ENCODE measurements at regions not wholly inside any gene's neighbourhood (a gene's known extent, or its start where the extent isn't known, plus 50 kb on each side); places are given as distances from the start of the nearest gene placed in this dataset.

DNA sequence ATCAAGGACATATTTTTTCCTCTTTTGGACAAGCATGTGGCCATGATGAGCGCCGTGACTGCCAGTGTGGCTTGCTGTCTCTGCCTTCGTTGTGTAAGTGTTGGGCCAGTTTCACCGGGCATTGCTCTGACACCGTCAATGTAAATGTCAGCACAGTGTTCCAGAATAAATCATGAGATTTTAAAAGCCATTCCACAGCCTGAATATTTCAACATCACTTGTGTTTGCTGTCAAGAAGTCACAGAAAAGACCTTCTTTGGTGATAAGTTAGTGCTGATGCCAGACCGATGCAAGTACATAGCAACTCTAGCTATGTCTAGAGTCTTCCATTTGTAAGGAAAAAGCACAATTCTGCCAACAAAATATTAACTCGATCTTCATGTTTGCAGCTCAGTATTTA lies 467.8 kb downstream of the TBC1D22A start (continued):
- TF ChIP-seq, protein P1, sequence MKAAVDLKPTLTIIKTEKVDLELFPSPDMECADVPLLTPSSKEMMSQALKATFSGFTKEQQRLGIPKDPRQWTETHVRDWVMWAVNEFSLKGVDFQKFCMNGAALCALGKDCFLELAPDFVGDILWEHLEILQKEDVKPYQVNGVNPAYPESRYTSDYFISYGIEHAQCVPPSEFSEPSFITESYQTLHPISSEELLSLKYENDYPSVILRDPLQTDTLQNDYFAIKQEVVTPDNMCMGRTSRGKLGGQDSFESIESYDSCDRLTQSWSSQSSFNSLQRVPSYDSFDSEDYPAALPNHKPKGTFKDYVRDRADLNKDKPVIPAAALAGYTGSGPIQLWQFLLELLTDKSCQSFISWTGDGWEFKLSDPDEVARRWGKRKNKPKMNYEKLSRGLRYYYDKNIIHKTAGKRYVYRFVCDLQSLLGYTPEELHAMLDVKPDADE (IDR thresholded peaks at IDR 0.05) = no peak

DNA sequence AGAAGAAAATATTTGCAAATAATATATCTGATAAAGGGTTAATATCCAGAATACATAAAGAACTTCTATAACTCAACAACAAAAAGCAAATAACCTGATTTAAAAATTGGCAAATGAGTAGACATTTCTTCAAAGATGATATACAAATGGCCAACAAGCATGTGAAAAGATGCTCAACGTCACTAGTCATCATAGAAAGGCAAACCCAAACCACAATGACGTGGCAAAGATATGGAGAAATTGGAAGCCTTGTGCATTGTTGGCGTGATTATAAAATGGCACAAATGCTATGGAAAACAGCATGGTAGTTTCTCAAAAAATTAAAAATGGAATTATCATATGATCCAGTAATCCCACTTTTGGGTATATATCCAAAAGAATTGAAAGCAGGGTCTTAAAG lies 466.3 kb downstream of the TBC1D22A start:
- Histone ChIP-seq H3K4me3 (no peak overlapping the region), H3K27me3 (ENCODE audit: insufficient read depth) (no peaks in the 10 kb centered on the region), H2AFZ (no peak overlapping the region), H3K4me1 (ENCODE audit: insufficient read depth) (no peaks in the 10 kb centered on the region), H3K27ac (ENCODE audit: low read depth) (no peak overlapping the region), H4K20me1 (replicated peaks; ENCODE audit: insufficient read depth) (no peaks in the 10 kb centered on the region), H3K36me3 (ENCODE audit: insufficient read depth) (no peaks in the 10 kb centered on the region), H3F3A (replicated peaks; ENCODE audit: low read depth) (no peaks in the 10 kb centered on the region), H3K79me2 (replicated peaks; ENCODE audit: insufficient read depth) (no peaks in the 10 kb centered on the region), H3K4me2 (no peak overlapping the region), H3K9me2 (ENCODE audit: insufficient read depth) (no peaks in the 10 kb centered on the region)
- ATAC-seq (no peak), DNase-seq (ENCODE audit: low spot score) (no peak)
- H3K27ac Mint-ChIP-seq = no peak overlapping the region
- peaks cover 7% of the 10 kb centered on the region for H3K27me3 Mint-ChIP-seq (ENCODE audit: insufficient read depth, low read depth, poor library complexity)
- TF ChIP-seq ZNF331 (CRISPR knock-in tag; IDR thresholded peaks at IDR 0.05; ENCODE audit: low read depth) = no peak
- no peak overlapping the region for H3K4me3 Mint-ChIP-seq
- peaks cover 52% of the 10 kb centered on the region for H3K9me3 Mint-ChIP-seq
- H3K4me1 Mint-ChIP-seq = no peaks in the 10 kb centered on the region
- H3K36me3 Mint-ChIP-seq (ENCODE audit: low read depth) = peaks cover 28% of the 10 kb centered on the region

DNA sequence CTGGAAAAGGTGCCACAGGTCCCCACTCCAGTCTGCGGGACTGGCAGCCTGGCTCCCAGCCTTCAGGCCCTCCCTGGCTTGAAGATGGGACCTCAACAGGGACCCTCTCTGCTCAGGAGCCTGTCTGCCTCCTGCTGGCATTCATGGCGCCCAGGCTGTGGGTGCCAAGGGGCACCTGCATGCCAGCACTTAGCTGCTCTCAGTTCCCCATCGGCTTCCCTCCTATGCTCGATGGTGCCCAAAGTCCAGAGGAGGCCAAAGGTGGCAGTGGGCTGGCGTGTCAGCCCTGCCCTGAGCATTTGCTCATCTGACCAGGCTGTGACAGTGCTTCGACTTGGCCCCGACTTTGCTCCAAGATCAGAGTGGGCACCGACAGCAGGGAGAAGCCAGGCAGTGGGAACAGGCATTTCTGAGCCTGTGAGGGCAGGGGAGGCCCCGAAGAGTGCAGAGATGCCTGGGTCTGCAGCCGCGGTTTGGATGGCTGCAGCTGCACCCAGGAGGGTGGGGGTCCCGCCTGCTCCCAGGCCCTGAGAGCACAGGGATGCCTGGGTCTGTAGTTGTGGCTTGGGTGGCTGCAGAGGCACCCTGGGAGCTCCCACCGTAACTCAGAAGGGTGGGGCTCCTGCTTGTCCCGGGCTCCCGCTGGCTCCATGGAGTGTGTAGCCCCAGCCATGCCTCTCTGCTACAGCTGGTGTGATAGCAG lies 463.6 kb downstream of the TBC1D22A start:
- peaks cover 78% of the 10 kb centered on the region for H3K9me3 Mint-ChIP-seq
- ATAC-seq = no peak
- H3K27me3 Mint-ChIP-seq (ENCODE audit: insufficient read depth, low read depth, poor library complexity) = no peaks in the 10 kb centered on the region
- no peak for TF ChIP-seq JUNB (IDR thresholded peaks at IDR 0.05; ENCODE audit: unreplicated experiment)
- TF ChIP-seq ZNF331 (CRISPR knock-in tag; IDR thresholded peaks at IDR 0.05; ENCODE audit: low read depth) = no peak
- TF ChIP-seq, protein P1 (IDR thresholded peaks at IDR 0.05) = no peak
- no peak for TF ChIP-seq ZNF114 (CRISPR knock-in tag; IDR thresholded peaks at IDR 0.05)
- TF ChIP-seq EZH2 (IDR thresholded peaks at IDR 0.05; ENCODE audit: low read depth, unreplicated experiment) = no peak
- TF ChIP-seq STAT1 (IDR thresholded peaks at IDR 0.05; ENCODE audit: unreplicated experiment) = no peak
- TF ChIP-seq, protein P2, sequence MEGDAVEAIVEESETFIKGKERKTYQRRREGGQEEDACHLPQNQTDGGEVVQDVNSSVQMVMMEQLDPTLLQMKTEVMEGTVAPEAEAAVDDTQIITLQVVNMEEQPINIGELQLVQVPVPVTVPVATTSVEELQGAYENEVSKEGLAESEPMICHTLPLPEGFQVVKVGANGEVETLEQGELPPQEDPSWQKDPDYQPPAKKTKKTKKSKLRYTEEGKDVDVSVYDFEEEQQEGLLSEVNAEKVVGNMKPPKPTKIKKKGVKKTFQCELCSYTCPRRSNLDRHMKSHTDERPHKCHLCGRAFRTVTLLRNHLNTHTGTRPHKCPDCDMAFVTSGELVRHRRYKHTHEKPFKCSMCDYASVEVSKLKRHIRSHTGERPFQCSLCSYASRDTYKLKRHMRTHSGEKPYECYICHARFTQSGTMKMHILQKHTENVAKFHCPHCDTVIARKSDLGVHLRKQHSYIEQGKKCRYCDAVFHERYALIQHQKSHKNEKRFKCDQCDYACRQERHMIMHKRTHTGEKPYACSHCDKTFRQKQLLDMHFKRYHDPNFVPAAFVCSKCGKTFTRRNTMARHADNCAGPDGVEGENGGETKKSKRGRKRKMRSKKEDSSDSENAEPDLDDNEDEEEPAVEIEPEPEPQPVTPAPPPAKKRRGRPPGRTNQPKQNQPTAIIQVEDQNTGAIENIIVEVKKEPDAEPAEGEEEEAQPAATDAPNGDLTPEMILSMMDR (conservative IDR thresholded peaks at IDR 0.05; ENCODE audit: low read depth in 2 of 2) = no peak
- TF ChIP-seq, protein P3, sequence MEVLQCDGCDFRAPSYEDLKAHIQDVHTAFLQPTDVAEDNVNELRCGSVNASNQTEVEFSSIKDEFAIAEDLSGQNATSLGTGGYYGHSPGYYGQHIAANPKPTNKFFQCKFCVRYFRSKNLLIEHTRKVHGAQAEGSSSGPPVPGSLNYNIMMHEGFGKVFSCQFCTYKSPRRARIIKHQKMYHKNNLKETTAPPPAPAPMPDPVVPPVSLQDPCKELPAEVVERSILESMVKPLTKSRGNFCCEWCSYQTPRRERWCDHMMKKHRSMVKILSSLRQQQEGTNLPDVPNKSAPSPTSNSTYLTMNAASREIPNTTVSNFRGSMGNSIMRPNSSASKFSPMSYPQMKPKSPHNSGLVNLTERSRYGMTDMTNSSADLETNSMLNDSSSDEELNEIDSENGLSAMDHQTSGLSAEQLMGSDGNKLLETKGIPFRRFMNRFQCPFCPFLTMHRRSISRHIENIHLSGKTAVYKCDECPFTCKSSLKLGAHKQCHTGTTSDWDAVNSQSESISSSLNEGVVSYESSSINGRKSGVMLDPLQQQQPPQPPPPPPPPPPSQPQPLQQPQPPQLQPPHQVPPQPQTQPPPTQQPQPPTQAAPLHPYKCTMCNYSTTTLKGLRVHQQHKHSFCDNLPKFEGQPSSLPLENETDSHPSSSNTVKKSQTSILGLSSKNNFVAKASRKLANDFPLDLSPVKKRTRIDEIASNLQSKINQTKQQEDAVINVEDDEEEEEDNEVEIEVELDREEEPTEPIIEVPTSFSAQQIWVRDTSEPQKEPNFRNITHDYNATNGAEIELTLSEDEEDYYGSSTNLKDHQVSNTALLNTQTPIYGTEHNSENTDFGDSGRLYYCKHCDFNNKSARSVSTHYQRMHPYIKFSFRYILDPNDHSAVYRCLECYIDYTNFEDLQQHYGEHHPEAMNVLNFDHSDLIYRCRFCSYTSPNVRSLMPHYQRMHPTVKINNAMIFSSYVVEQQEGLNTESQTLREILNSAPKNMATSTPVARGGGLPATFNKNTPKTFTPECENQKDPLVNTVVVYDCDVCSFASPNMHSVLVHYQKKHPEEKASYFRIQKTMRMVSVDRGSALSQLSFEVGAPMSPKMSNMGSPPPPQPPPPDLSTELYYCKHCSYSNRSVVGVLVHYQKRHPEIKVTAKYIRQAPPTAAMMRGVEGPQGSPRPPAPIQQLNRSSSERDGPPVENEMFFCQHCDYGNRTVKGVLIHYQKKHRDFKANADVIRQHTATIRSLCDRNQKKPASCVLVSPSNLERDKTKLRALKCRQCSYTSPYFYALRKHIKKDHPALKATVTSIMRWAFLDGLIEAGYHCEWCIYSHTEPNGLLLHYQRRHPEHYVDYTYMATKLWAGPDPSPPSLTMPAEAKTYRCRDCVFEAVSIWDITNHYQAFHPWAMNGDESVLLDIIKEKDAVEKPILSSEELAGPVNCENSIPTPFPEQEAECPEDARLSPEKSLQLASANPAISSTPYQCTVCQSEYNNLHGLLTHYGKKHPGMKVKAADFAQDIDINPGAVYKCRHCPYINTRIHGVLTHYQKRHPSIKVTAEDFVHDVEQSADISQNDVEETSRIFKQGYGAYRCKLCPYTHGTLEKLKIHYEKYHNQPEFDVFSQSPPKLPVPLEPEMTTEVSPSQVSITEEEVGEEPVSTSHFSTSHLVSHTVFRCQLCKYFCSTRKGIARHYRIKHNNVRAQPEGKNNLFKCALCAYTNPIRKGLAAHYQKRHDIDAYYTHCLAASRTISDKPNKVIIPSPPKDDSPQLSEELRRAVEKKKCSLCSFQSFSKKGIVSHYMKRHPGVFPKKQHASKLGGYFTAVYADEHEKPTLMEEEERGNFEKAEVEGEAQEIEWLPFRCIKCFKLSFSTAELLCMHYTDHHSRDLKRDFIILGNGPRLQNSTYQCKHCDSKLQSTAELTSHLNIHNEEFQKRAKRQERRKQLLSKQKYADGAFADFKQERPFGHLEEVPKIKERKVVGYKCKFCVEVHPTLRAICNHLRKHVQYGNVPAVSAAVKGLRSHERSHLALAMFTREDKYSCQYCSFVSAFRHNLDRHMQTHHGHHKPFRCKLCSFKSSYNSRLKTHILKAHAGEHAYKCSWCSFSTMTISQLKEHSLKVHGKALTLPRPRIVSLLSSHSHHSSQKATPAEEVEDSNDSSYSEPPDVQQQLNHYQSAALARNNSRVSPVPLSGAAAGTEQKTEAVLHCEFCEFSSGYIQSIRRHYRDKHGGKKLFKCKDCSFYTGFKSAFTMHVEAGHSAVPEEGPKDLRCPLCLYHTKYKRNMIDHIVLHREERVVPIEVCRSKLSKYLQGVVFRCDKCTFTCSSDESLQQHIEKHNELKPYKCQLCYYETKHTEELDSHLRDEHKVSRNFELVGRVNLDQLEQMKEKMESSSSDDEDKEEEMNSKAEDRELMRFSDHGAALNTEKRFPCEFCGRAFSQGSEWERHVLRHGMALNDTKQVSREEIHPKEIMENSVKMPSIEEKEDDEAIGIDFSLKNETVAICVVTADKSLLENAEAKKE (CRISPR knock-in tag; IDR thresholded peaks at IDR 0.05) = no peak
- TF ChIP-seq POLR2AphosphoS5 (IDR thresholded peaks at IDR 0.05; ENCODE audit: low read depth) = no peak

More for the DNA sequence above, 463.6 kb downstream of the TBC1D22A start:
- Mint-ChIP-seq H3K27ac (no peak overlapping the region), H3K4me1 (no peaks in the 10 kb centered on the region), H3K4me3 (no peak overlapping the region), H3K36me3 (ENCODE audit: low read depth) (peaks cover 29% of the 10 kb centered on the region)
- Histone ChIP-seq H3K4me3 (no peak overlapping the region), H3K4me1 (ENCODE audit: insufficient read depth) (no peaks in the 10 kb centered on the region), H3K27me3 (ENCODE audit: insufficient read depth) (no peaks in the 10 kb centered on the region), H4K20me1 (replicated peaks; ENCODE audit: insufficient read depth) (no peaks in the 10 kb centered on the region), H3F3A (replicated peaks; ENCODE audit: low read depth) (0 out of 2 replicates have a peak, but pooled peaks cover under 1% of the 10 kb centered on the region), H3K9me2 (ENCODE audit: insufficient read depth) (no peaks in the 10 kb centered on the region), H2AFZ (no peak overlapping the region), H3K27ac (ENCODE audit: low read depth) (no peak overlapping the region), H3K4me2 (no peak overlapping the region), H3K79me2 (replicated peaks; ENCODE audit: insufficient read depth) (no peaks in the 10 kb centered on the region), H3K36me3 (ENCODE audit: insufficient read depth) (no peaks in the 10 kb centered on the region; the same call in 1 of the 2 replicates)
- DNase-seq (ENCODE audit: low spot score) = no peak

All from GM23338 (cell line).